SK-N-MC (cell line): ENCODE measurements at regions not wholly inside any gene's neighbourhood (a gene's known extent, or its start where the extent isn't known, plus 50 kb on each side); places are given as distances from the start of the nearest gene placed in this dataset.

Experiments
- EZH2 ChIP-seq: fragments of 200-600 bp; sonication (generic); IDR thresholded peaks from one replicate; pipeline ENCODE4 v1.6.1; 2017; ENCODE audit warnings: antibody characterized with exemption
- POLR2AphosphoS5 ChIP-seq: IDR thresholded peaks from 2 replicates; pipeline ENCODE4 v1.6.1; 2012; ENCODE audit warnings: mild to moderate bottlenecking, low read depth, low read length, borderline replicate concordance

- TF ChIP-seq EZH2 = no peak
- no peak for TF ChIP-seq POLR2AphosphoS5
Measured at GRCh38 chr5:141760753-141761152, 78.7 kb upstream of the ARAP3 start.
